ENCODE measurements at regions not wholly inside any gene's neighbourhood (a gene's known extent, or its start where the extent isn't known, plus 50 kb on each side); places are given as distances from the start of the nearest gene placed in this dataset.

GRCh38 chr7:3175285-3175902, 125.7 kb upstream of the SDK1 start:
- no peaks in the 10 kb centered on the region for H3K9me3 ChIP-seq (ENCODE audit: low read length)
- ChIA-PET POLR2A (interaction anchor here (0.7 kb wide), 1 partner anchor 38 kb away, joined by 6 read pairs; no protein-coding TSS in a partner anchor), CTCF (ENCODE audit: unreplicated experiment) (no interaction called here)
- no peaks in the 10 kb centered on the region for H3K79me2 ChIP-seq (ENCODE audit: insufficient read depth, low read depth, low read length)
- intact Hi-C loops (cut with micrococcal nuclease; ENCODE audit: unreplicated experiment): no loop called here
- no peaks in the 10 kb centered on the region for H3K9me2 ChIP-seq (ENCODE audit: insufficient read depth, low read length)
- BruUV-seq (replicated peaks): no TSS peak
- TF ChIP-seq, protein P1, sequence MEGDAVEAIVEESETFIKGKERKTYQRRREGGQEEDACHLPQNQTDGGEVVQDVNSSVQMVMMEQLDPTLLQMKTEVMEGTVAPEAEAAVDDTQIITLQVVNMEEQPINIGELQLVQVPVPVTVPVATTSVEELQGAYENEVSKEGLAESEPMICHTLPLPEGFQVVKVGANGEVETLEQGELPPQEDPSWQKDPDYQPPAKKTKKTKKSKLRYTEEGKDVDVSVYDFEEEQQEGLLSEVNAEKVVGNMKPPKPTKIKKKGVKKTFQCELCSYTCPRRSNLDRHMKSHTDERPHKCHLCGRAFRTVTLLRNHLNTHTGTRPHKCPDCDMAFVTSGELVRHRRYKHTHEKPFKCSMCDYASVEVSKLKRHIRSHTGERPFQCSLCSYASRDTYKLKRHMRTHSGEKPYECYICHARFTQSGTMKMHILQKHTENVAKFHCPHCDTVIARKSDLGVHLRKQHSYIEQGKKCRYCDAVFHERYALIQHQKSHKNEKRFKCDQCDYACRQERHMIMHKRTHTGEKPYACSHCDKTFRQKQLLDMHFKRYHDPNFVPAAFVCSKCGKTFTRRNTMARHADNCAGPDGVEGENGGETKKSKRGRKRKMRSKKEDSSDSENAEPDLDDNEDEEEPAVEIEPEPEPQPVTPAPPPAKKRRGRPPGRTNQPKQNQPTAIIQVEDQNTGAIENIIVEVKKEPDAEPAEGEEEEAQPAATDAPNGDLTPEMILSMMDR (conservative IDR thresholded peaks at IDR 0.05; ENCODE audit: low read length): no peak
- no peak for TF ChIP-seq EZH2phosphoT487 (IDR thresholded peaks at IDR 0.05; ENCODE audit: borderline replicate concordance, low read depth, low read length)
- DNase-seq (ENCODE audit: low spot score): no peak
- H2AFZ ChIP-seq (ENCODE audit: low read length): no peak overlapping the region
- peaks cover 5% of the 10 kb centered on the region for H3K4me1 ChIP-seq (ENCODE audit: insufficient read depth, low read length, poor library complexity, severe bottlenecking)
- H4K20me1 ChIP-seq (ENCODE audit: insufficient read depth, low read length): no peaks in the 10 kb centered on the region
- no peak overlapping the region for H3K27ac ChIP-seq (ENCODE audit: low read depth, low read length, poor library complexity, severe bottlenecking)
- no peak overlapping the region for H3K4me3 ChIP-seq (ENCODE audit: low read depth, low read length, poor library complexity, severe bottlenecking)
- H3K4me2 ChIP-seq (ENCODE audit: low read length): no peak overlapping the region
- H3K36me3 ChIP-seq (ENCODE audit: insufficient read depth, low read length): no peaks in the 10 kb centered on the region

DNA sequence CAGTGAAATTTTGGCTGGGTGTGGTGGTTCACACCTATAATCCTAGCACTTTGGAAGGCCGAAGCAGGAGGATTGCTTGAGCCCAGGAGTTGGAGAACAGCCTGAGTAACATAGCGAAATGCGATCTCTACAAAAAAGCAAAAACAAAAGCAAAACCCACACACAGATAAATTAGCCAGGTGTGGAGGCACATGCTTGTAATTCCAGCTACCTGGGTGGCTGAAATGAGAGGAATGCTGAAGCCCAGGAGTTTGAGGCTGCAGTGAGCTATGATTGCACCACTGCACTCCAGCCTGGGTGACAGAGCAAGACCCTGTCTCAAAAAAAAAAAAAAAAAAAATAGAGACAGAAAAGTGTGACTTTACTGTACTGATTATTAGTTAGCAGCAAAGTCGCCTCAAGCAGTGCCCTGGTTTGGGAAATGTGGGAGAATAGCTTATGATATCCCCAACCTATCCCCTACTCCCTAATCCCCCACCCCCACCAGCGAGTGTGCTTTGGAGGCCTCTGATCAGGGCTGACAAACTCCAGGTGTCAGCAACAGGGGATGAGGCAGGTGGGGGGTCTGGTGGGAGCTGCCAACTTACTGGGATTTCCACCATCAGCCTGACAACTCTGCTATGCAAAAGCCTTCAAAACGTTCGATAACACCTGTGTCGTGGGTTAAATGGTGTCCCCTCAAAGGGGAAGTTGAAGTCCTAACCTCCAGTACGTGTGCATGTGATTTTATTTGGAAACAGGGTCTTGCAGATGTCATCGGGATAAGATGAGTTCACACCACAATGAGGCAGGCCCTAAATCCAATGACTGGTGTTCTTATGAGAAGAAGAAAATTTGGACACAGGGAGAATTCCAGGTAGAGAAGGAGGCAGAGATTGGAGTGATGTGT, 124.7 kb upstream of the SDK1 start:
- DNase-seq (ENCODE audit: low spot score): peak; percentile 15

More for the DNA sequence above, 124.7 kb upstream of the SDK1 start:
- POLR2A ChIA-PET: no interaction called here
- no peaks in the 10 kb centered on the region for H4K20me1 ChIP-seq (ENCODE audit: insufficient read depth, low read length)
- H3K9me3 ChIP-seq (ENCODE audit: low read length): no peaks in the 10 kb centered on the region
- H3K9me2 ChIP-seq (ENCODE audit: insufficient read depth, low read length): no peaks in the 10 kb centered on the region
- no peaks in the 10 kb centered on the region for H3K79me2 ChIP-seq (ENCODE audit: insufficient read depth, low read depth, low read length)
- H3K4me1 ChIP-seq (ENCODE audit: insufficient read depth, low read length, poor library complexity, severe bottlenecking): peaks cover 5% of the 10 kb centered on the region
- H3K27ac ChIP-seq (ENCODE audit: low read depth, low read length, poor library complexity, severe bottlenecking): no peak overlapping the region
- BruUV-seq (replicated peaks): no TSS peak
- intact Hi-C loops (cut with micrococcal nuclease; ENCODE audit: unreplicated experiment): no loop called here
- no peak for TF ChIP-seq EZH2phosphoT487 (IDR thresholded peaks at IDR 0.05; ENCODE audit: borderline replicate concordance, low read depth, low read length)
- TF ChIP-seq, protein P1 (conservative IDR thresholded peaks at IDR 0.05; ENCODE audit: low read length): no peak
- H3K36me3 ChIP-seq (ENCODE audit: insufficient read depth, low read length): no peaks in the 10 kb centered on the region
- H3K4me3 ChIP-seq (ENCODE audit: low read depth, low read length, poor library complexity, severe bottlenecking): no peak overlapping the region
- no peak overlapping the region for H3K4me2 ChIP-seq (ENCODE audit: low read length)
- no peak overlapping the region for H2AFZ ChIP-seq (ENCODE audit: low read length)
- CTCF ChIA-PET (ENCODE audit: unreplicated experiment): no interaction called here
